GM23338 (cell line): ENCODE measurements at regions not wholly inside any gene's neighbourhood (a gene's known extent, or its start where the extent isn't known, plus 50 kb on each side); places are given as distances from the start of the nearest gene placed in this dataset.

Experiments
- CREB1 ChIP-seq: fragments of 250-450 bp; sonication (Bioruptor Pico); IDR thresholded peaks from 2 replicates; pipeline ENCODE4 v1.5.0; 2020; ENCODE audit warnings: low read depth, mild to moderate bottlenecking, moderate library complexity
- EZH2 ChIP-seq: fragments of 200-600 bp; sonication (generic); IDR thresholded peaks from one replicate; pipeline ENCODE4 v1.8.0; 2017; ENCODE audit warnings: antibody characterized with exemption, mild to moderate bottlenecking, low read depth; ENCODE audit not compliant: unreplicated experiment
- EZH2phosphoT487 ChIP-seq: fragments of 200-600 bp; sonication (generic); IDR thresholded peaks from one replicate; pipeline ENCODE4 v1.8.1; 2018; ENCODE audit warnings: antibody characterized with exemption; ENCODE audit not compliant: unreplicated experiment
- POLR2AphosphoS5 ChIP-seq: IDR thresholded peaks from 2 replicates; pipeline ENCODE4 v1.6.1; 2016; ENCODE audit warnings: antibody characterized with exemption, low read depth
- TF ChIP-seq, protein P1 (sequence below), 2 experiments: fragments of 200-600 bp in 1 of 2; sonication (generic) in 1 of 2; conservative IDR thresholded peaks; 2 replicates each; pipeline versions ENCODE4 v1.5.1 to v1.6.1; 2016 to 2017; ENCODE audit warnings: antibody characterized with exemption in 2 of 2, low read depth in 2 of 2, mild to moderate bottlenecking in 2 of 2, moderate library complexity in 1 of 2
- TF ChIP-seq, protein P2 (sequence below): IDR thresholded peaks from one replicate; pipeline ENCODE4 v1.6.1; 2018; ENCODE audit warnings: antibody characterized with exemption; ENCODE audit not compliant: unreplicated experiment

DNA sequence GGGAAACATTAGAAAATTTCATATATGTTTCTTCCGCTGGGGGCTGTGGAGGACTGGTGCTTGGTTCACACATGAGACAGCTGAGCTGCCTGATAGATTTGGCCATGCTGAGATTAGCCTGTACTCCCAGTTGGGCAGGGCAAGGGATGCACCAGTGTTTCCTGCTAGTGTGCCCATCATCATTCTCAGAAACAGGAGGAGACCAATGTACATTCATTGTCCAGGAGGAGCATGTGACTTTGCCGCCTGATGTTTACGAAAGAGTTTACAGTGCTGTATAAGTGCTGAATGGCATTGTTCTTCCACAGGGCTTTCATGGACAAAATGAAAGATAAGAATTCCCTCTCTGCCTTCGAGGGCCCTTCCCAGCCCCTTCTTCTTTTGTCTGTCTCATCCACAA is 311.1 kb upstream of the THBS1 start:
- TF ChIP-seq, protein P1, sequence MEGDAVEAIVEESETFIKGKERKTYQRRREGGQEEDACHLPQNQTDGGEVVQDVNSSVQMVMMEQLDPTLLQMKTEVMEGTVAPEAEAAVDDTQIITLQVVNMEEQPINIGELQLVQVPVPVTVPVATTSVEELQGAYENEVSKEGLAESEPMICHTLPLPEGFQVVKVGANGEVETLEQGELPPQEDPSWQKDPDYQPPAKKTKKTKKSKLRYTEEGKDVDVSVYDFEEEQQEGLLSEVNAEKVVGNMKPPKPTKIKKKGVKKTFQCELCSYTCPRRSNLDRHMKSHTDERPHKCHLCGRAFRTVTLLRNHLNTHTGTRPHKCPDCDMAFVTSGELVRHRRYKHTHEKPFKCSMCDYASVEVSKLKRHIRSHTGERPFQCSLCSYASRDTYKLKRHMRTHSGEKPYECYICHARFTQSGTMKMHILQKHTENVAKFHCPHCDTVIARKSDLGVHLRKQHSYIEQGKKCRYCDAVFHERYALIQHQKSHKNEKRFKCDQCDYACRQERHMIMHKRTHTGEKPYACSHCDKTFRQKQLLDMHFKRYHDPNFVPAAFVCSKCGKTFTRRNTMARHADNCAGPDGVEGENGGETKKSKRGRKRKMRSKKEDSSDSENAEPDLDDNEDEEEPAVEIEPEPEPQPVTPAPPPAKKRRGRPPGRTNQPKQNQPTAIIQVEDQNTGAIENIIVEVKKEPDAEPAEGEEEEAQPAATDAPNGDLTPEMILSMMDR (conservative IDR thresholded peaks at IDR 0.05; ENCODE audit: low read depth in 2 of 2), result no peak
- TF ChIP-seq POLR2AphosphoS5 (no peak), CREB1 (CRISPR knock-in tag) (no peak), EZH2 (no peak), EZH2phosphoT487 (no peak)
- TF ChIP-seq, protein P2, sequence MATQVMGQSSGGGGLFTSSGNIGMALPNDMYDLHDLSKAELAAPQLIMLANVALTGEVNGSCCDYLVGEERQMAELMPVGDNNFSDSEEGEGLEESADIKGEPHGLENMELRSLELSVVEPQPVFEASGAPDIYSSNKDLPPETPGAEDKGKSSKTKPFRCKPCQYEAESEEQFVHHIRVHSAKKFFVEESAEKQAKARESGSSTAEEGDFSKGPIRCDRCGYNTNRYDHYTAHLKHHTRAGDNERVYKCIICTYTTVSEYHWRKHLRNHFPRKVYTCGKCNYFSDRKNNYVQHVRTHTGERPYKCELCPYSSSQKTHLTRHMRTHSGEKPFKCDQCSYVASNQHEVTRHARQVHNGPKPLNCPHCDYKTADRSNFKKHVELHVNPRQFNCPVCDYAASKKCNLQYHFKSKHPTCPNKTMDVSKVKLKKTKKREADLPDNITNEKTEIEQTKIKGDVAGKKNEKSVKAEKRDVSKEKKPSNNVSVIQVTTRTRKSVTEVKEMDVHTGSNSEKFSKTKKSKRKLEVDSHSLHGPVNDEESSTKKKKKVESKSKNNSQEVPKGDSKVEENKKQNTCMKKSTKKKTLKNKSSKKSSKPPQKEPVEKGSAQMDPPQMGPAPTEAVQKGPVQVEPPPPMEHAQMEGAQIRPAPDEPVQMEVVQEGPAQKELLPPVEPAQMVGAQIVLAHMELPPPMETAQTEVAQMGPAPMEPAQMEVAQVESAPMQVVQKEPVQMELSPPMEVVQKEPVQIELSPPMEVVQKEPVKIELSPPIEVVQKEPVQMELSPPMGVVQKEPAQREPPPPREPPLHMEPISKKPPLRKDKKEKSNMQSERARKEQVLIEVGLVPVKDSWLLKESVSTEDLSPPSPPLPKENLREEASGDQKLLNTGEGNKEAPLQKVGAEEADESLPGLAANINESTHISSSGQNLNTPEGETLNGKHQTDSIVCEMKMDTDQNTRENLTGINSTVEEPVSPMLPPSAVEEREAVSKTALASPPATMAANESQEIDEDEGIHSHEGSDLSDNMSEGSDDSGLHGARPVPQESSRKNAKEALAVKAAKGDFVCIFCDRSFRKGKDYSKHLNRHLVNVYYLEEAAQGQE, result no peak
